Muscle of leg (tissue), 3 donors: ENCODE measurements at regions not wholly inside any gene's neighbourhood (a gene's known extent, or its start where the extent isn't known, plus 50 kb on each side); places are given as distances from the start of the nearest gene placed in this dataset.

Source experiments
- DNase-seq: peaks from one replicate; pipeline ENCODE4 v3.0.0; 2013
- H3K27ac ChIP-seq: one replicate; pipeline ENCODE4 v1.5.1; 2013; ENCODE audit warnings: mild to moderate bottlenecking, low read length, control low read depth
- H3K27me3 ChIP-seq: one replicate; pipeline ENCODE4 v1.6.1; 2013; ENCODE audit warnings: low read length; ENCODE audit not compliant: control insufficient read depth, insufficient read depth
- H3K36me3 ChIP-seq: one replicate; pipeline ENCODE4 v1.6.1; 2013; ENCODE audit warnings: low read length; ENCODE audit not compliant: control insufficient read depth, insufficient read depth
- H3K4me1 ChIP-seq: one replicate; pipeline ENCODE4 v1.6.1; 2013; ENCODE audit warnings: low read length; ENCODE audit not compliant: control insufficient read depth, insufficient read depth
- H3K4me3 ChIP-seq: one replicate; pipeline ENCODE4 v1.5.1; 2013; ENCODE audit warnings: low read length, control low read depth
- H3K9me3 ChIP-seq: replicated peaks from 2 replicates; pipeline ENCODE4 v1.6.1; 2013; ENCODE audit warnings: low read depth, low read length; ENCODE audit not compliant: control insufficient read depth
- WGBS: methylation state at CpG from one replicate; pipeline ENCODE4 v1.1.5; 2013; ENCODE audit warnings: missing lambda C conversion rate; ENCODE audit not compliant: insufficient coverage; 5-methylcytosine and 5-hydroxymethylcytosine counted together

DNA sequence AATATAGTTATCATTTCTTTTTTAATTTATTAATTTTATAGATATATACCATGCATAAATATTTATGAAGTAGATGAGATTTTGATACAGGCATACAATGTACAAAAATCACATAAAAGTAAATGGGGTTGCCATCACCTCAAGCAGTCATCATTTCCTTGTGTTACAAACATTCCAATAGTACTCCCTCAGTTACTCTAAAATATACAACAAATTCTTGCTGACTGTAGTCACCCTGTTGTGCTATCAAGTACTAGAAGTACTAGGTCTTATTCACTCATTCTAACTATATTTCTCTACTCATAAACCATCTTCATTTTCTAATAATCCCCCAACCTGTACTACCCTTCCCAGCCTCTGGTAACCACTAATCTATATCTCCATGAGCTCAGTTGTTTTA lies 432.6 kb upstream of the SYT1 start:
- DNase-seq, result no peak
- Histone ChIP-seq H3K27me3 (no peaks in the 10 kb centered on the region), H3K36me3 (no peaks in the 10 kb centered on the region), H3K9me3 (no peaks in the 10 kb centered on the region), H3K4me3 (no peak overlapping the region), H3K27ac (no peak overlapping the region), H3K4me1 (no peaks in the 10 kb centered on the region)

- H3K27me3 ChIP-seq, result no peaks in the 10 kb centered on the region
- no peaks in the 10 kb centered on the region for H3K9me3 ChIP-seq
- WGBS, result 62% methylated on average over 2 of the region's 5 CpGs
- DNase-seq, result no peak
- H3K27ac ChIP-seq, result no peak overlapping the region
- H3K4me1 ChIP-seq, result no peaks in the 10 kb centered on the region
- H3K36me3 ChIP-seq, result no peaks in the 10 kb centered on the region
- no peak overlapping the region for H3K4me3 ChIP-seq
Measured at GRCh38 chr12:78439666-78440065, 424.9 kb upstream of the SYT1 start.

GRCh38 chr12:78441737-78442453 lies 422.7 kb upstream of the SYT1 start:
- no peaks in the 10 kb centered on the region for H3K4me1 ChIP-seq
- H3K27ac ChIP-seq, result no peak overlapping the region
- H3K36me3 ChIP-seq, result no peaks in the 10 kb centered on the region
- no peak overlapping the region for H3K4me3 ChIP-seq
- 52% methylated on average over 2 of the region's 3 CpGs for whole genome bisulfite sequencing
- no peak for DNase-seq
- no peaks in the 10 kb centered on the region for H3K27me3 ChIP-seq
- no peaks in the 10 kb centered on the region for H3K9me3 ChIP-seq

DNA sequence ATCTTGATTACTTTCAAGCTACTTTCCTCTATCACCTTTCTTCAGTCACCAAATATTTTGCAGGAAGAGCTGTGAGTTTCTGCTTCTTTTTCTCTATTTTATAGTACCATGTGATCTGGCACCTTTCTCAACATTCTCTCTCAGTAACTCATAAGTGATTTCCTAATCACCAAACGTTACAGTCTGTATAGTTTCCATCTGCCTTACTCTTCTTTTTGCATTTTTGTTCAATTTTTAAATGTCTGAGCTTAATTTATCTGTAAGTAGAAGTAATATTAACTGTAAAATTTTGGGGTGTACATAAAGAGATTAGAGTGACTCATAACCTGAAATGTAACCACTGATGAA lies 422.1 kb upstream of the SYT1 start:
- H3K27ac ChIP-seq, result no peak overlapping the region
- DNase-seq, result no peak
- no peak overlapping the region for H3K4me3 ChIP-seq
- no peaks in the 10 kb centered on the region for H3K9me3 ChIP-seq
- no peaks in the 10 kb centered on the region for H3K36me3 ChIP-seq
- H3K4me1 ChIP-seq, result no peaks in the 10 kb centered on the region
- WGBS, result no CpG with 5 or more reads among the region's 1 CpG
- H3K27me3 ChIP-seq, result no peaks in the 10 kb centered on the region

GRCh38 chr12:78446555-78446954 lies 418.0 kb upstream of the SYT1 start:
- WGBS, result no CpG with 5 or more reads among the region's 2 CpGs

GRCh38 chr12:78447373-78447772 lies 417.2 kb upstream of the SYT1 start:
- DNase-seq, result no peak
- H3K4me1 ChIP-seq, result no peaks in the 10 kb centered on the region
- H3K4me3 ChIP-seq, result no peak overlapping the region
- no peaks in the 10 kb centered on the region for H3K36me3 ChIP-seq
- no peaks in the 10 kb centered on the region for H3K9me3 ChIP-seq
- H3K27ac ChIP-seq, result no peak overlapping the region
- no peaks in the 10 kb centered on the region for H3K27me3 ChIP-seq
- no CpG with 5 or more reads among the region's 1 CpG for WGBS

More at GRCh38 chr12:78446555-78446954, 418.0 kb upstream of the SYT1 start:
- Histone ChIP-seq H3K36me3 (no peaks in the 10 kb centered on the region), H3K27ac (no peak overlapping the region), H3K4me3 (no peak overlapping the region), H3K4me1 (no peaks in the 10 kb centered on the region), H3K27me3 (no peaks in the 10 kb centered on the region), H3K9me3 (no peaks in the 10 kb centered on the region)
- DNase-seq, result no peak

DNA sequence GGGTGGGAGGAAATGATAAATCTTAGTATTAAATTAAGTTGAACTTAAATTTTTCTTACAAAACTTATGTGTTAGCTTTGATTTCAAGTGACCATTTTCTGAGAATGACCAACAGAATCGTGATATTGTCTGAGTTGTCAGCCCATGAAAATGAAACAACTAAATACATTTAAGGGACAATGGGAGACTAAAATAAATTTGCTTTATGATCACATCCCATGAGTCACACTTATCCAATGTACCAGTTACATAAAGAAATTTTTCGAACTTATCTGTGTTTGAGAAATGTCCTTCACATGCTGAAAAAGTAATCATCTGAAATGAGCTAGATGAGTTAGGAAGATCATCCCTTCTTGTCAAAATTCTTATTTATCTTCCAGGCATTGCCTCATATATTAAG lies 415.9 kb upstream of the SYT1 start:
- no peaks in the 10 kb centered on the region for H3K36me3 ChIP-seq
- no peaks in the 10 kb centered on the region for H3K27me3 ChIP-seq
- no peak overlapping the region for H3K27ac ChIP-seq
- no peaks in the 10 kb centered on the region for H3K4me1 ChIP-seq
- no peak for DNase-seq
- H3K4me3 ChIP-seq, result no peak overlapping the region
- H3K9me3 ChIP-seq, result no peaks in the 10 kb centered on the region
- no CpG with 5 or more reads among the region's 2 CpGs for WGBS

- no CpG with 5 or more reads among the region's 1 CpG for WGBS
- no peaks in the 10 kb centered on the region for H3K27me3 ChIP-seq
- no peaks in the 10 kb centered on the region for H3K4me1 ChIP-seq
- H3K36me3 ChIP-seq, result no peaks in the 10 kb centered on the region
- no peak for DNase-seq
- H3K27ac ChIP-seq, result no peak overlapping the region
- no peak overlapping the region for H3K4me3 ChIP-seq
- H3K9me3 ChIP-seq, result no peaks in the 10 kb centered on the region
Measured at GRCh38 chr12:78455991-78456390, 408.6 kb upstream of the SYT1 start.

- no peak overlapping the region for H3K27ac ChIP-seq
- H3K27me3 ChIP-seq, result no peaks in the 10 kb centered on the region
- H3K4me3 ChIP-seq, result no peak overlapping the region
- H3K9me3 ChIP-seq, result no peaks in the 10 kb centered on the region
- peak; percentile 35 for DNase-seq
- no peaks in the 10 kb centered on the region for H3K36me3 ChIP-seq
- no peaks in the 10 kb centered on the region for H3K4me1 ChIP-seq
- 80% methylated on average over 1 of the region's 1 CpG for WGBS
Measured at GRCh38 chr12:78457938-78458337, 406.6 kb upstream of the SYT1 start.

DNA sequence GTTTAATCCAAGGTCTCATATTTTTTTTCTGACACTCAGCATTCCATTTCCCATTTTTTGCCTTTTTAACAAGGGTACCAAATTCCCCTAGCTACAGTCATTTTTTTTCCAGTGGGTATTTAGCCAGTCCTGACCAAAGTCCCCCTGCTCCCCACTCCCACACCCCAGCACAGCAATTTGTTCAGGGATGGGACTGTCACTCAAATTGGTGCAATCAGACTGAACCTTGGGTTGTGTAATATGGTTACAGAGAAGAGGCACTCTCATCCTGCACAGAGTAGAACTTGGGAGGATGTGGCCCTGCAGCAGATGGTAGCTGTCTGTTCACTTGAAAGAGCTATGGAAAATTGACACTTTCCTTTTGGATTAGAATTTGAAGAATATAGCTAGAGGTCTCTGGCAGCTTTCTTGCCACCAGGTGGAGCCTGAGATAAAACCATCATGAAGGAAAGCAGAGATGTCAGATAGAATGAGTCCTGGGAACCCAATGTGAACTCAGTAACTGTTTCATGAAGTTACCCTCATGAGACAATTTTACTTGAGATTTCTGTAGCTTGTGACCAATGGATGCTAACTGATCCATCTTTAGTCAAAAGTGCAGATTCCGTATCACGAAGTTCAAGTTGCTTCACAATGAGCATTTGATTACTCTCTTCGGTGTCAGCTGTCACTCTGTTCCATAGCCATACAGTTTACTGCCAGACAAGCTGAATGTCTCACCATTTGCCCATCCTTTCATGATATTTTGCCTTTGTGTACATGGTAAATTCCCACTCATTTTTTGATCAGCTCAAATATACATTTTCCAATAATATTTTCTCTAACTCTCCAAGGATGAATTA lies 394.0 kb upstream of the SYT1 start:
- no peaks in the 10 kb centered on the region for H3K4me1 ChIP-seq
- WGBS, result 81% methylated on average over 3 of the region's 3 CpGs
- H3K4me3 ChIP-seq, result no peak overlapping the region
- no peaks in the 10 kb centered on the region for H3K9me3 ChIP-seq
- no peaks in the 10 kb centered on the region for H3K27me3 ChIP-seq
- no peaks in the 10 kb centered on the region for H3K36me3 ChIP-seq
- peak; percentile 32 for DNase-seq
- no peak overlapping the region for H3K27ac ChIP-seq
